Epithelial cell of esophagus (primary cell): ENCODE measurements at regions not wholly inside any gene's neighbourhood (a gene's known extent, or its start where the extent isn't known, plus 50 kb on each side); places are given as distances from the start of the nearest gene placed in this dataset.
A peak's percentile ranks its signal among the peaks of the same experiment; 100 is the strongest.

ENCODE experiments used
- DNase-seq: peaks from one replicate; pipeline ENCODE4 v3.0.0; 2010; ENCODE audit warnings: low read depth
- H3K4me3 ChIP-seq: 2 replicates; pipeline ENCODE4 v1.5.1; 2011; ENCODE audit warnings: mild to moderate bottlenecking, low read length, control low read depth
- CTCF ChIP-seq: IDR thresholded peaks from 2 replicates; pipeline ENCODE4 v1.5.1; 2011; ENCODE audit warnings: low read depth, mild to moderate bottlenecking, low read length, control low read depth, inconsistent platforms; ENCODE audit not compliant: insufficient read depth; ENCODE audit errors: missing control alignments

- DNase-seq = peak; percentile 75
- TF ChIP-seq CTCF = no peak
- no peak overlapping the region for H3K4me3 ChIP-seq
These were observed 84.1 kb downstream of the SNX5 start for GRCh38 chr20:17884307-17885003.

- DNase-seq = no peak
- no peak for TF ChIP-seq CTCF
- H3K4me3 ChIP-seq = no peak overlapping the region
These were observed 84.8 kb downstream of the SNX5 start for GRCh38 chr20:17883592-17884306.

GRCh38 chr20:17882834-17883591 is 85.6 kb downstream of the SNX5 start:
- no peak for DNase-seq
- H3K4me3 ChIP-seq = no peak overlapping the region
- TF ChIP-seq CTCF = no peak

GRCh38 chr20:17882065-17882833 is 86.3 kb downstream of the SNX5 start:
- no peak overlapping the region for H3K4me3 ChIP-seq
- no peak for DNase-seq
- TF ChIP-seq CTCF = no peak

- no peak for TF ChIP-seq CTCF
- no peak overlapping the region for H3K4me3 ChIP-seq
- no peak for DNase-seq
These were observed 86.9 kb downstream of the SNX5 start for GRCh38 chr20:17881741-17882064.

GRCh38 chr20:17878912-17879602 is 89.5 kb downstream of the SNX5 start:
- no peak overlapping the region for H3K4me3 ChIP-seq
- DNase-seq = no peak
- TF ChIP-seq CTCF = no peak
